ENCODE measurements at regions not wholly inside any gene's neighbourhood (a gene's known extent, or its start where the extent isn't known, plus 50 kb on each side); places are given as distances from the start of the nearest gene placed in this dataset.

- no peaks in the 10 kb centered on the region for H3K36me3 ChIP-seq (ENCODE audit: control insufficient read depth, insufficient read depth, low read length)
- ATAC-seq (no peak), DNase-seq (ENCODE audit: low read depth, low spot score) (no peak)
- TF ChIP-seq SIN3A (IDR thresholded peaks at IDR 0.05; ENCODE audit: borderline replicate concordance, insufficient read depth, low read depth, low read length) (no peak), POLR2AphosphoS5 (IDR thresholded peaks at IDR 0.05; ENCODE audit: low read depth, low read length) (no peak), TCF7L2 (IDR thresholded peaks at IDR 0.05; ENCODE audit: low read depth, low read length) (no peak)
- TF ChIP-seq, protein P1, sequence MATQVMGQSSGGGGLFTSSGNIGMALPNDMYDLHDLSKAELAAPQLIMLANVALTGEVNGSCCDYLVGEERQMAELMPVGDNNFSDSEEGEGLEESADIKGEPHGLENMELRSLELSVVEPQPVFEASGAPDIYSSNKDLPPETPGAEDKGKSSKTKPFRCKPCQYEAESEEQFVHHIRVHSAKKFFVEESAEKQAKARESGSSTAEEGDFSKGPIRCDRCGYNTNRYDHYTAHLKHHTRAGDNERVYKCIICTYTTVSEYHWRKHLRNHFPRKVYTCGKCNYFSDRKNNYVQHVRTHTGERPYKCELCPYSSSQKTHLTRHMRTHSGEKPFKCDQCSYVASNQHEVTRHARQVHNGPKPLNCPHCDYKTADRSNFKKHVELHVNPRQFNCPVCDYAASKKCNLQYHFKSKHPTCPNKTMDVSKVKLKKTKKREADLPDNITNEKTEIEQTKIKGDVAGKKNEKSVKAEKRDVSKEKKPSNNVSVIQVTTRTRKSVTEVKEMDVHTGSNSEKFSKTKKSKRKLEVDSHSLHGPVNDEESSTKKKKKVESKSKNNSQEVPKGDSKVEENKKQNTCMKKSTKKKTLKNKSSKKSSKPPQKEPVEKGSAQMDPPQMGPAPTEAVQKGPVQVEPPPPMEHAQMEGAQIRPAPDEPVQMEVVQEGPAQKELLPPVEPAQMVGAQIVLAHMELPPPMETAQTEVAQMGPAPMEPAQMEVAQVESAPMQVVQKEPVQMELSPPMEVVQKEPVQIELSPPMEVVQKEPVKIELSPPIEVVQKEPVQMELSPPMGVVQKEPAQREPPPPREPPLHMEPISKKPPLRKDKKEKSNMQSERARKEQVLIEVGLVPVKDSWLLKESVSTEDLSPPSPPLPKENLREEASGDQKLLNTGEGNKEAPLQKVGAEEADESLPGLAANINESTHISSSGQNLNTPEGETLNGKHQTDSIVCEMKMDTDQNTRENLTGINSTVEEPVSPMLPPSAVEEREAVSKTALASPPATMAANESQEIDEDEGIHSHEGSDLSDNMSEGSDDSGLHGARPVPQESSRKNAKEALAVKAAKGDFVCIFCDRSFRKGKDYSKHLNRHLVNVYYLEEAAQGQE (IDR thresholded peaks at IDR 0.05; ENCODE audit: insufficient read depth in 1 of 2, low read depth in 2 of 2, low read length in 1 of 2): no peak
- TF ChIP-seq, protein P2, sequence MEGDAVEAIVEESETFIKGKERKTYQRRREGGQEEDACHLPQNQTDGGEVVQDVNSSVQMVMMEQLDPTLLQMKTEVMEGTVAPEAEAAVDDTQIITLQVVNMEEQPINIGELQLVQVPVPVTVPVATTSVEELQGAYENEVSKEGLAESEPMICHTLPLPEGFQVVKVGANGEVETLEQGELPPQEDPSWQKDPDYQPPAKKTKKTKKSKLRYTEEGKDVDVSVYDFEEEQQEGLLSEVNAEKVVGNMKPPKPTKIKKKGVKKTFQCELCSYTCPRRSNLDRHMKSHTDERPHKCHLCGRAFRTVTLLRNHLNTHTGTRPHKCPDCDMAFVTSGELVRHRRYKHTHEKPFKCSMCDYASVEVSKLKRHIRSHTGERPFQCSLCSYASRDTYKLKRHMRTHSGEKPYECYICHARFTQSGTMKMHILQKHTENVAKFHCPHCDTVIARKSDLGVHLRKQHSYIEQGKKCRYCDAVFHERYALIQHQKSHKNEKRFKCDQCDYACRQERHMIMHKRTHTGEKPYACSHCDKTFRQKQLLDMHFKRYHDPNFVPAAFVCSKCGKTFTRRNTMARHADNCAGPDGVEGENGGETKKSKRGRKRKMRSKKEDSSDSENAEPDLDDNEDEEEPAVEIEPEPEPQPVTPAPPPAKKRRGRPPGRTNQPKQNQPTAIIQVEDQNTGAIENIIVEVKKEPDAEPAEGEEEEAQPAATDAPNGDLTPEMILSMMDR (IDR thresholded peaks at IDR 0.05): no peak
- intact Hi-C loops (cut with micrococcal nuclease; ENCODE audit: unreplicated experiment): no loop called here
- in situ Hi-C loops (cut with HindIII; ENCODE audit: low pct_unique_long_range_greater_than_20kb, low sequenced_read_pairs): no loop called here
- peaks cover 4% of the 10 kb centered on the region; the same call in 1 of the 2 replicates for H3K27me3 ChIP-seq (ENCODE audit: control insufficient read depth, insufficient read depth, low read length)
- no peaks in the 10 kb centered on the region for H3K4me1 ChIP-seq (ENCODE audit: control insufficient read depth, insufficient read depth, low read length)
- CTCF ChIA-PET: no interaction called here
- POLR2A ChIA-PET: no interaction called here
- no peak overlapping the region for H3K27ac ChIP-seq (ENCODE audit: low read length)
- H3K4me3 ChIP-seq (ENCODE audit: low read depth in 2 of 2, low read length in 2 of 2): no peak overlapping the region
- BruUV-seq (replicated peaks): no TSS peak
- H3K9me3 ChIP-seq (ENCODE audit: control insufficient read depth, insufficient read depth, low read depth, low read length): no peaks in the 10 kb centered on the region
These were observed 332.5 kb downstream of the SETD4 start for GRCh38 chr21:35727830-35728229.

DNA sequence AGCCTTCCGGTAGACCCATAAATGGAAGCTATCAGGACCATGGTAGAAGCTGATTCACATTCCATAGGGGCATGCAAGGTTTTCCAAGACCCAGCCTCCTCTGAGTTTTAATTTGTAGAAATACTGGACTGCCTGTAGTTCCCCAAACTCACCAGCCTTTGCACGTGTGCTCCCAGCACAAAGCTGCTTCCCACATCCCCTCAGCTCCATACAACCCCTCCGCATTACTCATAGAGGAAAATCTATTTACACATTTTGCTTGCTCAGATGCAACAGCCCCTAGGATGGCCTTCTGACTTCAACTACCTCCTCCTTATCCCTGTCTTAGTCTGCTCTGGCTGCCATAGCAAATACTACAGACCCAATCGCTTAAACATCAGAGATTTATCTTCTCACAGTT, 336.2 kb downstream of the SETD4 start:
- intact Hi-C loops (cut with micrococcal nuclease; ENCODE audit: unreplicated experiment) (no loop called here), in situ Hi-C loops (cut with HindIII; ENCODE audit: low pct_unique_long_range_greater_than_20kb, low sequenced_read_pairs) (no loop called here)
- DNase-seq (ENCODE audit: low read depth, low spot score): no peak
- no peaks in the 10 kb centered on the region for H3K36me3 ChIP-seq (ENCODE audit: control insufficient read depth, insufficient read depth, low read length)
- peaks cover 2% of the 10 kb centered on the region; the same call in 1 of the 2 replicates for H3K27me3 ChIP-seq (ENCODE audit: control insufficient read depth, insufficient read depth, low read length)
- no peak for ATAC-seq
- TF ChIP-seq, protein P2 (IDR thresholded peaks at IDR 0.05): no peak
- TF ChIP-seq SIN3A (IDR thresholded peaks at IDR 0.05; ENCODE audit: borderline replicate concordance, insufficient read depth, low read depth, low read length) (no peak), POLR2AphosphoS5 (IDR thresholded peaks at IDR 0.05; ENCODE audit: low read depth, low read length) (no peak), TCF7L2 (IDR thresholded peaks at IDR 0.05; ENCODE audit: low read depth, low read length) (no peak)
- TF ChIP-seq, protein P1 (IDR thresholded peaks at IDR 0.05; ENCODE audit: insufficient read depth in 1 of 2, low read depth in 2 of 2, low read length in 1 of 2): no peak
- no peaks in the 10 kb centered on the region for H3K9me3 ChIP-seq (ENCODE audit: control insufficient read depth, insufficient read depth, low read depth, low read length)
- ChIA-PET CTCF (no interaction called here), POLR2A (no interaction called here)
- no peak overlapping the region for H3K4me3 ChIP-seq (ENCODE audit: low read depth in 2 of 2, low read length in 2 of 2)
- H3K27ac ChIP-seq (ENCODE audit: low read length): no peak overlapping the region
- BruUV-seq (replicated peaks): no TSS peak
- H3K4me1 ChIP-seq (ENCODE audit: control insufficient read depth, insufficient read depth, low read length): no peaks in the 10 kb centered on the region
